GM18502 (cell line): ENCODE measurements at regions not wholly inside any gene's neighbourhood (a gene's known extent, or its start where the extent isn't known, plus 50 kb on each side); places are given as distances from the start of the nearest gene placed in this dataset.
A peak's percentile ranks its signal among the peaks of the same experiment; 100 is the strongest.

Experiments
- ATAC-seq: cut with Tn5 transposase; IDR thresholded peaks from one replicate; pipeline ENCODE4 v1.9.1; 2021; ENCODE audit warnings: mild to moderate bottlenecking; ENCODE audit not compliant: unreplicated experiment, poor library complexity

DNA sequence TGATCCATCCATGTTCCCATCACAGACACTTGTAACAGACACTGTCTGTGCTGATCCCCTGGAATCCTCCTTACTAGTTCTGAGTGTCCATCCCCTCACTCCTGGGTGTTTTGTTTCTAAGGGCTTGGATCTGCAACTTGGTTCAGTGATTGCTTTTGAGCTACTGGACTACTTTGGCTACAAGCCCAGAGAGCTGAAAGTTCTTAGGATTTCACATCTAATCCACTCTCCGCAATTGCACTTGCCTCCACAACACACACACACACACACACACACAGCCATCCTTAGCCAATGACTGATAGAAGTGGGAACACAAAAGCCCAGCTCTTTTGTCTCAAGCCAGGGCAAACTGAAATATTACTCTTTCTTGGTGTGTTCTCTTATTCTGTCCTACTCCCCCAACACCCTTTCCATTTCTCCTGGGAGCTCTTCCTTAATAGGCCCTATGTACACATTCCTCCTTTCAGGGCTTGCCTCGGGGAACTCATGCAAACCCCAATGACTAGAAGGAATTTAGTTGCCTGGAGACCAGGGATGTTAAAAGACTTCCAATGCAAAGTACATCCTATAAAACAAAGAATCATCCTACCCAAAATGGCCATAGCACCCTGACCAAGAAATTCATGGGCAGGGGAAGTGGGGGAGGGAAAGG is 206.1 kb upstream of the UBE2E2 start:
- ATAC-seq, result no peak

DNA sequence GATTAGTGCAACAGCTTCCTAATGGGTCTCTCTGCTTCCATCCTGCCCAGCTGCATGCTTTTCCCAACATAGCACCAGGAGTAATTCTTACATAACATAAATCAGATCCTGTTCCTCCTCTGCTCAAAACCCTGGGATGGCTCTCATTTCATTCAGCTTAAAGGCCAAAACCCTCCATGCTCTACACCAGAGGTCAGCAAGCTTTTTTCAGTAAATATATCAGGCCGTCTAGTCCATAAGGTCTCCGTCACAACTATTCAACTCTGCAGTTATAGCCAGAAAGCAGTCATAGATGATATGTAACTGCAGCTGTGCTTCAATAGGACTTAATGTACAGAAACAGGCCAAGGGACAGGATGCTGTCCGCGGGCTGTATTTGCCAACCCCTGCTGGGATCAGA is 202.8 kb upstream of the UBE2E2 start:
- ATAC-seq, result no peak

- no peak for ATAC-seq
Measured at GRCh38 chr3:23002151-23002550, 201.0 kb upstream of the UBE2E2 start.

GRCh38 chr3:23002836-23003732 is 200.0 kb upstream of the UBE2E2 start:
- no peak for ATAC-seq

DNA sequence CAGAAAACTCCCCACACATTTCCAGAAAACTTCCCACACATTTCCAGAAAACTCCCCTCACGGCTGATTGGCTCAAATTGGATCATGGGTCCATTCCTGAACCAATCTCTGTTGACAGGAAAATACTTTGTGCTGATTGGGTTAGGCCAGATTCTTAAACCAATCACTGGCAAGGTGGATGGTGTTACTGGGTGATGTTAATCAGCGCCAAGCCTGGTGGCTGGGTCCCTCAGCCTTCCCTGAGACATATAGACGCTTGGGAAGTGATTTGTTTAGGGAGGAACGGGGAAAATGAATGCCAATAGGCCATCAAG is 199.4 kb upstream of the UBE2E2 start:
- no peak for ATAC-seq

DNA sequence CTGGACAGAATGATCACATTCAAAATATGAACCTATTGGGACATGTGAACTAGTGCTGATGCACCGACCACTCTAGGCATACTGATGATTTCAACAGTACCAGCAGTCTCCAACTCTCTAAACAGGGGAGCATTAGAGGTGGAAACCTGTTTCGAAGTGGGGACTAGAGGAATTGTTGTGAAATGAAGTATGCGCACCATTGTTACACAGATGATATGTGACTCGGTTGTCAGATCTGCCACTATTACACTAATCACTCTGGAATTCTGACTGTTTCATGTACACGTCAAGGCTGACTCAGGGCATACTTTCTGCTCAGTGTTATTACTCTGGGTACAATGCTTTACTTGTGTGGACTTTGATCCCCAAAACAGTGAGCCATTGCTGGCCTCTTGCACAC is 198.2 kb upstream of the UBE2E2 start:
- no peak for ATAC-seq

DNA sequence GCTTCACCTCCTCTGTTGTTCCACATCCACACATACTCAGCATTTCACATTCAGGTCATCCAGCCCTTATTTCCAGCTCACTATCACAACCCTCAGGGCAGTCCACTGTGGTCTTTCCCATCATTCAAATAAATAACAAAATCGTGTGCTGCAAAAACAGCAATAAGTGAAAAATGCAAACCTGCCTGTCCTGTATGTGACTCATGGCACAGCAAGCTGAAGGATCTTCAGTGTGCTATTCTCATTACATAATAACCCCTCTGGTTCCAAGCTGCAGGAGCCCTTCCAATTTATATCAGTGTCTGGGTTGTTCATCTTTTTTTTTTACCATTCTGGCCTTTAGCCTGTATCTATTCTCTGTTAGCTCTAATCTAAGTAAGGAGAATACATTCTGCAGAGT is 185.3 kb upstream of the UBE2E2 start:
- ATAC-seq, result no peak

GRCh38 chr3:23019596-23020300 is 183.4 kb upstream of the UBE2E2 start:
- ATAC-seq, result no peak

GRCh38 chr3:23028294-23028693 is 174.8 kb upstream of the UBE2E2 start:
- no peak for ATAC-seq

- no peak for ATAC-seq
Measured at GRCh38 chr3:23029001-23029400, 174.1 kb upstream of the UBE2E2 start.

- peak; percentile 6 for ATAC-seq
Measured at GRCh38 chr3:23035927-23036640, 167.0 kb upstream of the UBE2E2 start.

DNA sequence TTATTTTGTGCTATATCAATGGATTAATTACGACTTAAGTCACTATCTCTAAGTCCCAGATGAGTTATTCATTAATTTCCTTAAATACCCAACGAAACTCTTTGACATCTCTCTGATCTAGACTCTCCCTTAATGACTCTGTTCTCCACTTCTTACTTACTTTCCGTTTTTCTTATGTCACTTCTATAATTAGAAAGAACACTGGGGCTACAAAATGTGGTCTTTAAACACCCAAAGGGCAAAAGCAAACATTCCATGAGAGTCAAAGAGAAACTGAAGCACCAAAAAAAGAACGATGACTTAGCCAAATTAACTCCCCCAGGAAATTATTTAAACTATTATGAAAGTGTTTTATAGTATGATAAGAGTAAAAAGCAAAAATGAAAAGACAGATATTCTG is 166.4 kb upstream of the UBE2E2 start:
- ATAC-seq, result peak; percentile 92

DNA sequence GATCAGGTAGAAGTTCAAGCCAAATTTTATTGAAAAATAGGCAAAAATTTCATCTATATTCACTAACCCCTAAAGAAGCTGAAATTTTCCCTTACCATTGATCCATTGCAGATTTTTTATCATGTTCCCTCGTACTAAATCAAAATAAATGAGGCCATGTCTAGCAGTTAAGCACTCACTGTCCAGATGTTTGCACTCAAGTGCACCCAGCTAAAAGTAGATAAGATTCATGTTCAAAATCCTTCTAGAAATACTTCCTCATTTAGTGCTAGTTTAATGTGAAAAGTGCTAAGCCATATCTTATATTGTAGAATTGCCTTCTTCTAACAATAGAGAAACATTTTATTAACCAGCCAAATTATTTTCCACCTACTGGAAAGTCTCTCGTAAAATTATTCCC is 164.7 kb upstream of the UBE2E2 start:
- no peak for ATAC-seq

DNA sequence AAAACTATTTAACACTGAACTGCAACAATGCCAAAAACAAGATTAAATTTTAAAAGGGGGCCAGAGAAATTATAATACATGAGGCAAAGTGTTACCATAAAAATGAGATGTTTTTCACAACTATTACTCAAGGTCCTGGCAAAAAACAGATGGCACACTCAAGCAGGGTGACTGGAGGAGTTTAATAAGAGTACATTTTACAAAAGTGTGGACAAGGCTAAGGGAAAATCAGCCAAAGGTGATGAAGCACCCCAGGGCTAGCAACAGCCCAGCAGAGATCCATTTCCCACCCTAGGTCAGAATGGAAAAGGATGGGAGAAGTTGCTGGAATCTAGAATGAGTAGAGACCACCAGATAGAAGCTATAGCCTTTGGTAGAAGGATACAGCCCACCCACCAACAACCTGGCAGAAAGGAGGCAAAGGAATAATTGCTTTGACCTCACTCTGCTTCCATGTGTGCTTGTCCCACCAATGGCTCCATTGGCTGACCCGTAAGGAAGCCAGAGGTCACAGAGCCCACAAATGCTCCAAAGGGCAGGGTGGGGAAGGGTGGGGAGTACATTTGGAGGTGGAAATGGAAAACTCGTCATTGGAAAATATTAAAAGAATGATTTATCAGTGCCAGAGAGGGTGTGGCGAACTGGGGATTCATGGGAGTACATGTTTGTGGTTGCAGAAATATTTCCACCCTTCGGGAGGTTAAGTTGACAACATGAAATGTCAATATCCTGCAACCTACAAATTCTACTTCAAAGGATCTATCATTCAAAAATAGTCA is 161.0 kb upstream of the UBE2E2 start:
- ATAC-seq, result no peak

DNA sequence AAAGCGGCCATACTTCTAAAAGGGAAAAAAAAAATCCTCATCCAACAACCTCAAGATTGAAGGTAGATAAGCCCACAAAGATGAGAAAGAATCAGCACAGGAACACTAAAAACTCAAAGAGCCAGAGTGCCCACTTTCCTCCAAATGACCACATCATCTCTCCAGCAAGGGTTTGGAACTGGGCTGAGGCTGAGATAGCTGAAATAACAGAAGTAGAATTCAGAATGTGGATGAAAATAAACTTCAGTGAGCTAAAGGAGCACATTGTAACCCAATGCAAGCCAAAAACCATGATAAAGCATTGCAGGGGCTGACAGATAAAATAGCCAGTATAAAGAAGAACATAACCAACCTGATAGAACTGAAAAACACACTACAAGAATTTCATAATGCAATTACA is 158.7 kb upstream of the UBE2E2 start:
- no peak for ATAC-seq

GRCh38 chr3:23046536-23046935 is 156.6 kb upstream of the UBE2E2 start:
- ATAC-seq, result no peak

- ATAC-seq, result no peak
Measured at GRCh38 chr3:23051240-23052140, 151.6 kb upstream of the UBE2E2 start.

- ATAC-seq, result no peak
Measured at GRCh38 chr3:23052208-23052607, 150.9 kb upstream of the UBE2E2 start.

DNA sequence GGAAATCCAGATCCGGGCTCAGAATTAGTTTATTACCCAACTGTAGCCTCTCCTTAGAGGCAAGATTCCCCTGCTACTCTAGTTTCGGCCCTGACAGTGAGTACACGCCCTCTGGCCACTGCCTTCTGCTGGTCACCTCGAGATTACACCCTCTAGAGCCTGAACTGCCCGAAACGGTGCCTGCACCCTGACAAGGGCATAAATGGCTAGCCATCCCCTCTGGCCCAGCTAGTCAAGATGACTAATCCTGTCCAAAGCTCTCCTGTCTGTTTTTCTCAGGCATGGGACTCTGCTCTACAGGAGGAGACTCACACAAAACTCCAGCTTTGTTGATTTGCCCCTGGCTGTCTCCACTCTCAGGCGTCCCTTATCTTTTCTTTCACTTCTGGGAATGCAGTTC is 150.5 kb upstream of the UBE2E2 start:
- no peak for ATAC-seq
